Skeletal muscle satellite cell (primary cell): ENCODE measurements at regions not wholly inside any gene's neighbourhood (a gene's known extent, or its start where the extent isn't known, plus 50 kb on each side); places are given as distances from the start of the nearest gene placed in this dataset.

Experiments used
- H3K27me3 ChIP-seq: 2 replicates; pipeline ENCODE4 v1.7.0; 2013; ENCODE audit warnings: low read length; ENCODE audit not compliant: control insufficient read depth, insufficient read depth
- H3K36me3 ChIP-seq: 2 replicates; pipeline ENCODE4 v1.7.0; 2013; ENCODE audit warnings: mild to moderate bottlenecking, control low read depth, low read length; ENCODE audit not compliant: insufficient read depth
- H3K4me1 ChIP-seq: 2 replicates; pipeline ENCODE4 v1.7.0; 2013; ENCODE audit warnings: low read length; ENCODE audit not compliant: control insufficient read depth, insufficient read depth
- H3K4me2 ChIP-seq: 2 replicates; pipeline ENCODE4 v1.7.0; 2013; ENCODE audit warnings: mild to moderate bottlenecking, low read length
- H3K4me3 ChIP-seq: 2 replicates; pipeline ENCODE4 v1.7.0; 2013; ENCODE audit warnings: low read length
- H3K9ac ChIP-seq: 2 replicates; pipeline ENCODE4 v1.7.0; 2013; ENCODE audit warnings: mild to moderate bottlenecking, low read depth, low read length, moderate library complexity
- H3K9me3 ChIP-seq: replicated peaks from 2 replicates; pipeline ENCODE4 v1.7.0; 2013; ENCODE audit warnings: mild to moderate bottlenecking, control low read depth, low read length

GRCh38 chr17:34090593-34090992, 164.5 kb upstream of the CCL2 start:
- H3K9me3 ChIP-seq, result peaks cover 8% of the 10 kb centered on the region
- no peaks in the 10 kb centered on the region for H3K27me3 ChIP-seq
- no peaks in the 10 kb centered on the region for H3K36me3 ChIP-seq
- no peak overlapping the region for H3K4me3 ChIP-seq
- no peak overlapping the region for H3K9ac ChIP-seq
- H3K4me1 ChIP-seq, result no peaks in the 10 kb centered on the region
- no peak overlapping the region for H3K4me2 ChIP-seq

- no peak overlapping the region for H3K4me2 ChIP-seq
- H3K4me1 ChIP-seq, result no peaks in the 10 kb centered on the region
- no peaks in the 10 kb centered on the region for H3K36me3 ChIP-seq
- H3K27me3 ChIP-seq, result no peaks in the 10 kb centered on the region
- no peak overlapping the region for H3K9ac ChIP-seq
- H3K4me3 ChIP-seq, result no peak overlapping the region
- peaks cover 8% of the 10 kb centered on the region for H3K9me3 ChIP-seq
Observed at GRCh38 chr17:34091975-34092374, 163.1 kb upstream of the CCL2 start.

- H3K9me3 ChIP-seq, result peaks cover 5% of the 10 kb centered on the region
- H3K4me3 ChIP-seq, result no peak overlapping the region
- no peaks in the 10 kb centered on the region for H3K4me1 ChIP-seq
- H3K9ac ChIP-seq, result no peak overlapping the region
- H3K27me3 ChIP-seq, result no peaks in the 10 kb centered on the region
- no peak overlapping the region for H3K4me2 ChIP-seq
- H3K36me3 ChIP-seq, result no peaks in the 10 kb centered on the region
Observed at GRCh38 chr17:34095106-34095505, 160.0 kb upstream of the CCL2 start.

GRCh38 chr17:34098699-34099098, 156.4 kb upstream of the CCL2 start:
- no peak overlapping the region for H3K9ac ChIP-seq
- H3K4me2 ChIP-seq, result no peak overlapping the region
- no peaks in the 10 kb centered on the region for H3K9me3 ChIP-seq
- no peaks in the 10 kb centered on the region for H3K27me3 ChIP-seq
- H3K4me3 ChIP-seq, result no peak overlapping the region
- no peaks in the 10 kb centered on the region for H3K36me3 ChIP-seq
- H3K4me1 ChIP-seq, result no peaks in the 10 kb centered on the region

- H3K36me3 ChIP-seq, result no peaks in the 10 kb centered on the region
- no peaks in the 10 kb centered on the region for H3K9me3 ChIP-seq
- H3K4me1 ChIP-seq, result no peaks in the 10 kb centered on the region
- H3K9ac ChIP-seq, result no peak overlapping the region
- H3K27me3 ChIP-seq, result no peaks in the 10 kb centered on the region
- no peak overlapping the region for H3K4me2 ChIP-seq
- no peak overlapping the region for H3K4me3 ChIP-seq
Observed at GRCh38 chr17:34099859-34100515, 155.1 kb upstream of the CCL2 start.

GRCh38 chr17:34107019-34107418, 148.1 kb upstream of the CCL2 start:
- Histone ChIP-seq H3K9me3 (no peaks in the 10 kb centered on the region), H3K27me3 (no peaks in the 10 kb centered on the region), H3K4me1 (no peaks in the 10 kb centered on the region), H3K4me3 (no peak overlapping the region), H3K36me3 (no peaks in the 10 kb centered on the region), H3K4me2 (no peak overlapping the region), H3K9ac (no peak overlapping the region)

- H3K9me3 ChIP-seq, result no peaks in the 10 kb centered on the region
- H3K27me3 ChIP-seq, result no peaks in the 10 kb centered on the region
- H3K9ac ChIP-seq, result no peak overlapping the region
- no peak overlapping the region for H3K4me2 ChIP-seq
- H3K36me3 ChIP-seq, result no peaks in the 10 kb centered on the region
- no peak overlapping the region for H3K4me3 ChIP-seq
- H3K4me1 ChIP-seq, result no peaks in the 10 kb centered on the region
Observed at GRCh38 chr17:34110315-34110714, 144.8 kb upstream of the CCL2 start.

GRCh38 chr17:34113089-34113488, 142.0 kb upstream of the CCL2 start:
- no peak overlapping the region for H3K4me3 ChIP-seq
- H3K9ac ChIP-seq, result no peak overlapping the region
- no peak overlapping the region for H3K4me2 ChIP-seq
- no peaks in the 10 kb centered on the region for H3K27me3 ChIP-seq
- no peaks in the 10 kb centered on the region for H3K9me3 ChIP-seq
- no peaks in the 10 kb centered on the region for H3K4me1 ChIP-seq
- H3K36me3 ChIP-seq, result no peaks in the 10 kb centered on the region

GRCh38 chr17:34114174-34114573, 140.9 kb upstream of the CCL2 start:
- H3K4me2 ChIP-seq, result no peak overlapping the region
- H3K9ac ChIP-seq, result no peak overlapping the region
- no peak overlapping the region for H3K4me3 ChIP-seq
- no peaks in the 10 kb centered on the region for H3K9me3 ChIP-seq
- H3K4me1 ChIP-seq, result no peaks in the 10 kb centered on the region
- no peaks in the 10 kb centered on the region for H3K36me3 ChIP-seq
- no peaks in the 10 kb centered on the region for H3K27me3 ChIP-seq

- Histone ChIP-seq H3K27me3 (no peaks in the 10 kb centered on the region), H3K9me3 (no peaks in the 10 kb centered on the region), H3K36me3 (no peaks in the 10 kb centered on the region), H3K9ac (no peak overlapping the region), H3K4me3 (no peak overlapping the region), H3K4me1 (no peaks in the 10 kb centered on the region), H3K4me2 (no peak overlapping the region)
Observed at GRCh38 chr17:34116306-34116705, 138.8 kb upstream of the CCL2 start.

- no peak overlapping the region for H3K9ac ChIP-seq
- no peaks in the 10 kb centered on the region for H3K9me3 ChIP-seq
- H3K27me3 ChIP-seq, result no peaks in the 10 kb centered on the region
- no peaks in the 10 kb centered on the region for H3K4me1 ChIP-seq
- H3K4me2 ChIP-seq, result no peak overlapping the region
- no peaks in the 10 kb centered on the region for H3K36me3 ChIP-seq
- no peak overlapping the region for H3K4me3 ChIP-seq
Observed at GRCh38 chr17:34117332-34117731, 137.8 kb upstream of the CCL2 start.

- Histone ChIP-seq H3K9ac (no peak overlapping the region), H3K9me3 (no peaks in the 10 kb centered on the region), H3K4me2 (no peak overlapping the region), H3K36me3 (no peaks in the 10 kb centered on the region), H3K27me3 (no peaks in the 10 kb centered on the region), H3K4me1 (no peaks in the 10 kb centered on the region), H3K4me3 (no peak overlapping the region)
Observed at GRCh38 chr17:34117811-34118210, 137.3 kb upstream of the CCL2 start.
